ENCODE measurements at regions not wholly inside any gene's neighbourhood (a gene's known extent, or its start where the extent isn't known, plus 50 kb on each side); places are given as distances from the start of the nearest gene placed in this dataset.

DNA sequence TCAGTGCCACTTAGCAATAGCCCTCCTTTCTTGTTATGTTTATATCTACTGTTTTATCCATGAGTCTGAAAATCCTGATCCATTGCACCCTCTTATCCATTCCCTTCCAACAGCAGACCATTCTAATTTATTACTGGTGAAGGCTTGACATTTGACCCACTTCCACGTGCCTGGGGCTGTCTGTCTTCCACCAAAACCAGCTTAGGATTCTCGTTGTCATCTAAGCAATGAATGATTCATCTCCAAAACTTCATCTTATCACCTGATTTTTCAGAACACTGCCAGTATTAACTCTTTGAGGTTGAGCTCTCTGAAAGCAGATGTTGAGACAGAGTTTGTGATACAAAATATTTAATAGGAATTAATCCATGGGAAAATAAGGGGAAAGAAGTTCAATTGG, 277.8 kb upstream of the FBXL7 start:
- H2BK20ac ChIP-seq (ENCODE audit: low read depth, low read length) = no peak overlapping the region
- no peaks in the 10 kb centered on the region for H3K36me3 ChIP-seq (ENCODE audit: control insufficient read depth, insufficient read depth, low read length)
- in situ Hi-C loops (cut with MboI; ENCODE audit: low sequenced_read_pairs) (no loop called here), dilution Hi-C loops (cut with HindIII; ENCODE audit: low sequenced_read_pairs, unreplicated experiment) (no loop called here), intact Hi-C loops (cut with micrococcal nuclease) (no loop called here)
- no peak overlapping the region for H3K23ac ChIP-seq (ENCODE audit: low read depth, low read length)
- ATAC-seq (ENCODE audit: low read depth) (no peak), DNase-seq (no peak)
- H2AFZ ChIP-seq (replicated peaks; ENCODE audit: low read length, poor library complexity) = no peak overlapping the region
- no peak overlapping the region for H3K14ac ChIP-seq (replicated peaks; ENCODE audit: low read depth, low read length)
- no peaks in the 10 kb centered on the region for H4K20me1 ChIP-seq (ENCODE audit: insufficient read depth, low read length)
- H3K79me1 ChIP-seq (ENCODE audit: low read depth in 1 of 2, low read length in 2 of 2) = no peaks in the 10 kb centered on the region
- CTCF ChIA-PET = no interaction called here
- no peak overlapping the region for H3K27ac ChIP-seq (ENCODE audit: insufficient read depth, low read length)
- WGBS, 2 experiments (ENCODE audit: extremely low coverage in 2 of 2, insufficient read length in 1 of 2) = no CpG with 5 or more reads among the region's 2 CpGs
- no peaks in the 10 kb centered on the region for H3K9me3 ChIP-seq (ENCODE audit: control insufficient read depth, insufficient read depth, low read length)
- peaks cover 2% of the 10 kb centered on the region for H3K27me3 ChIP-seq (ENCODE audit: control insufficient read depth, insufficient read depth, low read length)
- no peak overlapping the region for H2AK5ac ChIP-seq (ENCODE audit: low read depth, low read length)
- no peaks in the 10 kb centered on the region for H3K4me1 ChIP-seq (ENCODE audit: control insufficient read depth, insufficient read depth, low read length)
- H3K56ac ChIP-seq (ENCODE audit: extremely low read depth, insufficient read depth, low read length) = no peak overlapping the region
- no peak overlapping the region for H3K9ac ChIP-seq (ENCODE audit: low read depth, low read length)
- H3K18ac ChIP-seq (ENCODE audit: low read depth, low read length) = no peak overlapping the region
- no peak overlapping the region for H3K4me3 ChIP-seq (ENCODE audit: insufficient read depth, low read depth, low read length)
- H4K5ac ChIP-seq (ENCODE audit: low read depth, low read length) = no peak overlapping the region
- TF ChIP-seq CEBPB (IDR thresholded peaks at IDR 0.05; ENCODE audit: low read depth, low read length) = no peak
- no peak for TF ChIP-seq POLR2A (IDR thresholded peaks at IDR 0.05; ENCODE audit: low read depth, low read length)
- TF ChIP-seq CTCF (conservative IDR thresholded peaks at IDR 0.05; ENCODE audit: low read depth, low read length) = no peak
- no peak for TF ChIP-seq MXI1 (IDR thresholded peaks at IDR 0.05; ENCODE audit: borderline replicate concordance, low read depth, low read length)
- no peak for TF ChIP-seq ELK1 (IDR thresholded peaks at IDR 0.05; ENCODE audit: borderline replicate concordance, low read depth, low read length)
- no peak for TF ChIP-seq MAFK (IDR thresholded peaks at IDR 0.05; ENCODE audit: low read depth, low read length)
- no peak for TF ChIP-seq MAZ (IDR thresholded peaks at IDR 0.05; ENCODE audit: borderline replicate concordance, low read depth, low read length)
- TF ChIP-seq RAD21 (IDR thresholded peaks at IDR 0.05; ENCODE audit: low read length) = no peak
- H3K4me2 ChIP-seq (ENCODE audit: low read depth, low read length) = no peak overlapping the region
- no TSS peak for BruUV-seq (replicated peaks)
- no peak overlapping the region for H2AK9ac ChIP-seq (replicated peaks; ENCODE audit: low read depth, low read length, poor library complexity)
- H4K91ac ChIP-seq (ENCODE audit: insufficient read depth, low read depth, low read length) = no peak overlapping the region
- no peak overlapping the region for H2BK15ac ChIP-seq (ENCODE audit: low read depth, low read length)
- H3K9me1 ChIP-seq (ENCODE audit: insufficient read depth, low read length) = no peaks in the 10 kb centered on the region
- POLR2A ChIA-PET (ENCODE audit: unreplicated experiment) = no interaction called here
- H2BK5ac ChIP-seq (ENCODE audit: low read depth, low read length, poor library complexity, severe bottlenecking) = no peak overlapping the region
- H3K4ac ChIP-seq (ENCODE audit: low read depth, low read length) = no peak overlapping the region
- no peak overlapping the region for H2BK120ac ChIP-seq (ENCODE audit: low read depth, low read length)
- no peak overlapping the region for H4K8ac ChIP-seq (ENCODE audit: low read depth in 2 of 2, low read length in 2 of 2)

Data from IMR-90 (cell line).